Keratinocyte (primary cell): ENCODE measurements at regions not wholly inside any gene's neighbourhood (a gene's known extent, or its start where the extent isn't known, plus 50 kb on each side); places are given as distances from the start of the nearest gene placed in this dataset.

Source experiments
- DNase-seq: peaks from one replicate; pipeline ENCODE4 v3.0.0-alpha.2; 2011; ENCODE audit warnings: low read depth, missing footprints, low spot score
- FAIRE-seq: peaks from 2 replicates; lab custom pipeline; 2011; peaks lifted over from hg19 to GRCh38; lab: Jason Lieb, UNC
- H2AFZ ChIP-seq: 2 replicates; pipeline ENCODE4 v1.6.0; 2012; ENCODE audit warnings: low read length, control low read depth, inconsistent platforms; ENCODE audit not compliant: control insufficient read depth
- H3K27ac ChIP-seq: 2 replicates; pipeline ENCODE4 v1.5.1; 2011; ENCODE audit warnings: low read length; ENCODE audit not compliant: control insufficient read depth, insufficient read depth
- H3K27me3 ChIP-seq: 3 replicates; pipeline ENCODE4 v1.6.0; 2011; ENCODE audit warnings: low read length; ENCODE audit not compliant: control insufficient read depth, insufficient read depth; ENCODE audit errors: extremely low read depth
- H3K36me3 ChIP-seq, 2 experiments: 2 replicates in 1 of 2; 3 replicates in 1 of 2; pipeline ENCODE4 v1.5.1; 2011; ENCODE audit warnings: low read length in 2 of 2, mild to moderate bottlenecking in 1 of 2; ENCODE audit not compliant: control insufficient read depth in 2 of 2, insufficient read depth in 2 of 2; ENCODE audit errors: extremely low read depth in 1 of 2
- H3K4me1 ChIP-seq: 3 replicates; pipeline ENCODE4 v1.5.1; 2011; ENCODE audit warnings: low read length; ENCODE audit not compliant: control insufficient read depth, insufficient read depth; ENCODE audit errors: extremely low read depth
- H3K4me2 ChIP-seq: 3 replicates; pipeline ENCODE4 v1.6.0; 2011; ENCODE audit warnings: low read depth, low read length; ENCODE audit not compliant: control insufficient read depth, insufficient read depth; ENCODE audit errors: extremely low read depth
- H3K4me3 ChIP-seq, 3 experiments: fragments of 200-600 bp in 1 of 3; sonication (generic) in 1 of 3; 2 replicates in 2 of 3; 3 replicates in 1 of 3; pipeline ENCODE4 v1.5.1; 2011 to 2016; ENCODE audit warnings: low read length in 3 of 3, mild to moderate bottlenecking in 3 of 3, control low read depth in 2 of 3, inconsistent platforms in 1 of 3, low read depth in 1 of 3, mixed read lengths in 1 of 3, mixed run types in 1 of 3, moderate library complexity in 1 of 3; ENCODE audit not compliant: control insufficient read depth in 2 of 3, insufficient read depth in 2 of 3; ENCODE audit errors: extremely low read depth in 1 of 3
- H3K79me2 ChIP-seq: 2 replicates; pipeline ENCODE4 v1.6.0; 2012; ENCODE audit warnings: low read length; ENCODE audit not compliant: control insufficient read depth, insufficient read depth
- H3K9ac ChIP-seq: 3 replicates; pipeline ENCODE4 v1.6.0; 2011; ENCODE audit warnings: low read length; ENCODE audit not compliant: control insufficient read depth, insufficient read depth; ENCODE audit errors: extremely low read depth
- H3K9me1 ChIP-seq: 3 replicates; pipeline ENCODE4 v1.6.0; 2011; ENCODE audit warnings: low read length; ENCODE audit not compliant: control insufficient read depth, insufficient read depth; ENCODE audit errors: extremely low read depth
- H3K9me3 ChIP-seq: 2 replicates; pipeline ENCODE4 v1.5.1; 2012; ENCODE audit warnings: low read depth, low read length; ENCODE audit not compliant: control insufficient read depth
- H4K20me1 ChIP-seq: 3 replicates; pipeline ENCODE4 v1.6.0; 2011; ENCODE audit warnings: low read length; ENCODE audit not compliant: control insufficient read depth, insufficient read depth; ENCODE audit errors: extremely low read depth
- CTCF ChIP-seq, 3 experiments: IDR thresholded peaks in 1 of 3; conservative IDR thresholded peaks in 1 of 3; optimal IDR thresholded peaks in 1 of 3; 2 replicates in 2 of 3; 3 replicates in 1 of 3; pipeline versions ENCODE3 to v1.5.1; 2011; ENCODE audit warnings: low read length in 3 of 3, mild to moderate bottlenecking in 3 of 3, moderate library complexity in 2 of 3, control low read depth in 1 of 3, inconsistent platforms in 1 of 3; ENCODE audit not compliant: insufficient read depth in 2 of 3; ENCODE audit errors: extremely low read depth in 1 of 3
- EZH2 ChIP-seq: IDR thresholded peaks from one replicate; pipeline ENCODE4 v1.6.1; 2012; ENCODE audit warnings: inconsistent platforms, mild to moderate bottlenecking, low read length, moderate library complexity
- dilution Hi-C: fragments of 300-500 bp; cut with MboI; formaldehyde crosslinking; loops from one replicate; pipeline ENCODE4 v1.7.0; 2020; ENCODE audit warnings: low sequenced_read_pairs; ENCODE audit not compliant: extremely low pct_ligation_motif_present

GRCh38 chr5:98557916-98558315, 215.5 kb upstream of the RGMB start:
- FAIRE-seq, result no peak
- Histone ChIP-seq H3K27ac (no peak overlapping the region), H4K20me1 (no peaks in the 10 kb centered on the region), H3K4me3 (no peak overlapping the region), H3K9ac (no peak overlapping the region), H3K9me3 (no peaks in the 10 kb centered on the region), H3K4me2 (no peak overlapping the region), H3K79me2 (no peaks in the 10 kb centered on the region), H3K9me1 (no peaks in the 10 kb centered on the region), H3K4me1 (no peaks in the 10 kb centered on the region), H3K27me3 (no peaks in the 10 kb centered on the region), H2AFZ (no peak overlapping the region), H3K36me3 (no peaks in the 10 kb centered on the region)
- no peak for DNase-seq
- dilution Hi-C loops, result no loop called here
- TF ChIP-seq EZH2 (no peak), CTCF (optimal IDR thresholded peaks at IDR 0.05 in 1 of 3, IDR thresholded peaks at IDR 0.05 in 1 of 3, conservative IDR thresholded peaks at IDR 0.05 in 1 of 3; ENCODE audit: extremely low read depth in 1 of 3, insufficient read depth in 2 of 3, low read length in 3 of 3) (no peak)

GRCh38 chr5:98563885-98564653, 209.4 kb upstream of the RGMB start:
- Histone ChIP-seq H3K27ac (no peak overlapping the region), H3K9ac (no peak overlapping the region), H3K27me3 (no peaks in the 10 kb centered on the region), H3K9me1 (no peaks in the 10 kb centered on the region), H4K20me1 (no peaks in the 10 kb centered on the region), H3K9me3 (no peaks in the 10 kb centered on the region), H2AFZ (no peak overlapping the region), H3K4me2 (no peak overlapping the region), H3K36me3 (no peaks in the 10 kb centered on the region), H3K79me2 (no peaks in the 10 kb centered on the region), H3K4me1 (no peaks in the 10 kb centered on the region), H3K4me3 (no peak overlapping the region)
- DNase-seq, result no peak
- dilution Hi-C loops, result no loop called here
- no peak for FAIRE-seq
- no peak for TF ChIP-seq CTCF (optimal IDR thresholded peaks at IDR 0.05 in 1 of 3, IDR thresholded peaks at IDR 0.05 in 1 of 3, conservative IDR thresholded peaks at IDR 0.05 in 1 of 3; ENCODE audit: extremely low read depth in 1 of 3, insufficient read depth in 2 of 3, low read length in 3 of 3)
- TF ChIP-seq EZH2, result no peak
